Activated CD4-positive, alpha-beta T cell treated with anti-CD3 and anti-CD28 coated beads, Interleukin-2, amount 50 U/mL, for 4 hours (primary cell): ENCODE measurements at regions not wholly inside any gene's neighbourhood (a gene's known extent, or its start where the extent isn't known, plus 50 kb on each side); places are given as distances from the start of the nearest gene placed in this dataset.

ENCODE experiments used
- DNase-seq, 2 experiments: peaks; one replicate each; pipeline ENCODE4 v3.0.0-alpha.2; 2020

DNA sequence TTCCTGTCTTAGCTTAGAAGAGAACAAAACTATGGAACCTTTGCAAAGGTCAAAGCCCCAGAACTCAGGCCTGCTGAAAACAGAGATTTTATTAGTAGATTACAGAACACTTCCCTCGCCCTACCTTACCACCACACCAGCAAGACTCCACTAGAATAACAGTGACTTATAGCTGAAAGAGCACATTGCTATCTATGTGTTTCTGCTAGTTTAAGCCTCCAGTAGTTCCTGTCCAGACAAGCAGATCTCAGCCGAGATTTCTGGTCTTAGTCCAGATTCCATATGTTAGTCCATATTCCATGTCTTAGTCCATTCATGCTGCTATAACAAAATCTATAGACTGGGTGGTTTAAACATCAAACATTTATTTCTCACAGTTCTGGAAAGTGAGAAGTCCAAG, 412.3 kb upstream of the ID4 start:
- DNase-seq, result no peak

DNA sequence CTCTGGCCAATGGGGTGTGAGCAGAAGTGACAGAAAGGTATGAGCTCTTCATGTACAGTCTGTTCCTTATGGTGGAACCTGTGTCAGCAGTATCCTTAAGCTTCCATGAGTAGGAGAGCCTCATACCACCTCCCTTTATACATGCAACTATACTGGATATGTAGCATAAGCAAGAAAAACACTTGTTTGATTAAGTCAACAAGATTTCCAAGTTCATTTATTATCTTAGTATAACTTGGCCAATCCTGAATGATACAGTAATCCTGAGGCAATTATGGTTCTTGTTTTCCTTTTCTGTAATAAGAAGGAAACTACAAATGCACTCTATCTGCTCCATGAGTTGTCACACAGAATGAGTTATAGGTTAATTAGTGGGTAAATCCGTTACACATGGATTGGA, 409.6 kb upstream of the ID4 start:
- DNase-seq, result no peak

DNA sequence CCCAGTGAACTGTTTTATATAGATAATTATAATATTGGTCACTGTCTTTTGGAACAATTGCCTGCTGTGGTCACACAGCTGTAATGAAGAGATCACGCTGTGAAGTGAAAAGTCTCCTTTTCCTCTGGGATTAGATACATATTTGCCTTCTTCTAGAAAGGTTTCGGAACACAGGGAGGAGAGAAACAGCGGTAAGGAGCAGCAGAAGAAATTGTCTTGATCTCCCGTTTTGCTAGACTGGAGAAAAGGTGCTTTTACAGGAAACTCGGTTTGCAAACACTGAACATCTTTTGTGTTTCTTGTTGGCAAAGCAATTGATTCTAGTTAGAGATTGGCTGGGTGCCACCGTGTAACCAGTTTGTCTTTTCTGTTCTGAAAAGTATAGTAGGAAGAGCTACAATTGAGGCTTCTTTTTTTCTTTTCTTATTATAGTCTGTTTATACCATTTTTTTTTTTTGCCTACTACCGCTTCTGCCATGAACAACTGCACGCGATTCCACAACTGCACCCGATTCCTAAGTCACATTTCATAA, 404.1 kb upstream of the ID4 start:
- DNase-seq, result no peak

DNA sequence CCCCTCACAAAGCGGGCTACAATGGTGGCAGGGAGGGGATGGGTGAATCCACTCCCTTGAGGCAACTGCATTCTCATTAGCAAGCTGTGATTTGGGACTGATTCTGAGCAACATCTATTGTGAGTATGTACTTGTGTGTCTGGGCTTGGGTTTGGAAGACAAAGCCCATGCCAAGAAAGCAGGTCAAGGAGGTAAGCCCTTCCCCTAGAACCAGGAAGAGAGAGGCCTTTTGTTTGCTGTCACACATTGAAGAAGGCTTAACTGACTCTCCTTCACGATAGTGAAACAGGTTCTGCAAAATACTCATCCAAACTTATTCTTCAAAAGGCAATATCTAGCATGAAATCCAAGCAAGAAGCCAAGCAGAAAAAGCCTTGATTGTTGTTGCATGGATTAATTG, 403.1 kb upstream of the ID4 start:
- DNase-seq, result no peak

- no peak for DNase-seq
Observed at GRCh38 chr6:19435755-19436154, 401.4 kb upstream of the ID4 start.

DNA sequence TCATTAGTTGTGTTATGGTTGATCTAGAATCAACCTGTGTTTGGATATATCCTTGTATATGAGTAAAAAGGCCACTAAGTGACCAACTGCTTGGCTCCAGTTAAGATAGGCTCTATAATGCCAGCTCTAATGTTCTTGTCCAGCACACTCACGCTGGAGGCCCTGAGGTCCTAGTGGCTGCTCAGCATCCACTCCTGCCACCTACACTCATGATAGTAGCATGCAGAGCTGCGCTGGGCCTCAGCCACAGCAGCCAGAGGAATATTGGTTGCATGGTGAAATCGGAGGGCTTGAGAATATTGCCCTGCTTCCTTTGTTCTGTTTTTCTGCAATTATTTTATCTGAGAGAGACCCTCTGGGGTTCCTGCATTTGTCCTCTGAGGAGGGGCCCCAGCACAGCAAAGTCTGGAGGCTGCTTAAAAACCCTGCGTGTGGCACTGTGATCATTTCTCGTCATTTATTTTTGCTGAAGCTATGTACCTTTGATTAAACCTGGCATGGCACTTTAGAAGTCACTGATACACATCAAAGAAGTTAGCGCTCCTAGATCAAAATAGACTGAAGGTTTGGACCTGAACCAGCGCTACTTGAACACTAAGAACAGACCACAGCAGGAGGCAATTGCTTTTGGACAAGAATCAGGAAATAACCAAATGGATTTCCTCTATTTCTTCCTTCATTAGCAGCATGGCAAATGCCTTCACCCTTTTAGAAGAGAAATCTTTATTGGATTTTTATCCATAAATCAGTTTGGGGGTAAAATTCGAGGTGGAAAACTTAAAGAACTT, 398.4 kb upstream of the ID4 start:
- DNase-seq, result no peak

DNA sequence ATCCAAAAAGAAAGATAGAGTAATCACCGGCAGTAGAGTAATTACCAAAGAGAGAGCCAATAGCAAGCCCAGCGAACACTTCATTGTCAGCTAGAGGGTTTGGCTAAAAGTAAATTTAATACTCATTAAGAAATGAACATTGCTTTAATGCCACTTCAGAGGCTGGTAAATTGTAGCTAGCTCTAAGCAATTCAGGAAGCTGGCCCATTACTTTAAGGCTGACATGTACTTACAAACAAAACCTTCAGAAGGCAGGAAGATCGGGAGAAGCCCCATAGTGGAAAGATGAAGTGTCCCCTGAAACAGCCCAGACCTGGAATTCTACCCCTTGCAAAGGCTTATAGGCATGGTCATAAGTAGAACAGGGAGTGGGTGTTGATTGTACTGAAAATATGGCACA, 396.6 kb upstream of the ID4 start:
- DNase-seq, result no peak

- no peak for DNase-seq
Observed at GRCh38 chr6:19443411-19443810, 393.8 kb upstream of the ID4 start.

DNA sequence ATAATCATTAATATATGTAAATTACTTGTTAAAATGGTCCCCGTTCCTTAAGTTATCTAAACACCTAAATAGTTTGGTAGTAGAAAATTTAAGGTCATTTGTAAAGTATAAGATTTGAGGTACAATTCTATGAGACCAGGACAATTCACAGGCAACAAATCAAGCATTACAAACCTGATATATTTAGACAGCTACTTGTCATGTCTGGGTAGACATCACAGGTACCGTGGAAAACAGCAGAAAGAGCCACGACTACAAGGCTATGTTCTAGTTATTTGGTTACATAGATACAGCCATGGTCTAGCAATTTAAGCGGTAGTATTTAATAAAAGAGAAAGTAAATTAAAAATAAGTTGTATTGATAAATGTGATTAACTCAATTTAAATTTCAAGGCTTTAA, 393.1 kb upstream of the ID4 start:
- no peak for DNase-seq

DNA sequence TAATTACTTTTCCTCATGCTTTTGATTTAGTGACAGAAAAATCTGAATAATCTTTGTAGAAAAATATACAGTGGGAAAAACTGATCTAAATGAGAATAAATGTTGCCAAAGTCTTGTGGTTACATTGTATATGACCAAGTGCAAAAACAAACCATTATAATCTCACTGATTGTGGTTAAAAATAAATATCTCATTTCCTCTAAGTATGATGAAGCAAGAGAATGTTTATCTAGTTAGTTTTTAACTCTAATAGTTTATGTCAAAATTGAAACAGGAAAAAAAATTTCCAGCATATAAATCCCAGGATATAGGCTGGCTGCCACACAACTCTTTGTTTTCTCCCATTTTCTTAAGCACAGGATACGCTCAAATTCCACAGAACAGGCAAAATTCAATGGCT, 392.7 kb upstream of the ID4 start:
- DNase-seq, result no peak

- no peak for DNase-seq
Observed at GRCh38 chr6:19446570-19446969, 390.6 kb upstream of the ID4 start.

GRCh38 chr6:19450651-19451050, 386.5 kb upstream of the ID4 start:
- no peak for DNase-seq

- no peak for DNase-seq
Observed at GRCh38 chr6:19452495-19452894, 384.7 kb upstream of the ID4 start.

DNA sequence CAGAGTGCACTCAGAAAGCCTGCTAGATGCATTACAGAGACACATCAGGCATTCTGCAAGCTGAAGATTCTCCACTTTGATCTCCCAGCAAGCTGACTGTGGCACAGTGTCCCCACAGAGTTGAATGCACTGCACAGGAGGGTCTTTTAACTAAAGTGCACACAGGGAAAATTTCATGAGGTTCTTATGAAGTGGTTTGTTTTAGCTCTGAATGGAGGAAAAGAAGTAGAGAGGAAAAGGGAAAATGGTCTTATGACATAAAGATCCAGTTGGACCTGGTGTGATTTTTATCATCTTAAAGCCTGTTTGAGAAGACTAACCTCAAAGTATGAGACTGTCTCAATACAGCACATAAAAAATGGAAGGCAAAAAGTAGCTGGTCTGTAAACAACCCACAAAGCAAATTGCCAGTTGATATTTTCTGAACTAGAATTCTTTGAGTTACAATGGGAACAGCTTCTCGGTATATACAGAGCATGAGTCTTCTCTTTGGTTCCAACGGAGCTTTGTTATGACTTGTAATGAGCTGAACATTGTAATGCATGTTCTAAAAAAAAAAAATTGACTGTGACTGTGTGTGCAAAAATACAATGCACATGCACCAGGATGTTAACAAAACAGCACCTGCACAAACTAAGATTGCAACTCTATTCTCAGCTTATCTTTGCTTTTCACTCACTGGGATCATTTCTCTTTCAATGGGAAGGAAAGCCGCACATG, 383.0 kb upstream of the ID4 start:
- DNase-seq, result no peak

GRCh38 chr6:19454721-19455392, 382.3 kb upstream of the ID4 start:
- DNase-seq, result no peak

DNA sequence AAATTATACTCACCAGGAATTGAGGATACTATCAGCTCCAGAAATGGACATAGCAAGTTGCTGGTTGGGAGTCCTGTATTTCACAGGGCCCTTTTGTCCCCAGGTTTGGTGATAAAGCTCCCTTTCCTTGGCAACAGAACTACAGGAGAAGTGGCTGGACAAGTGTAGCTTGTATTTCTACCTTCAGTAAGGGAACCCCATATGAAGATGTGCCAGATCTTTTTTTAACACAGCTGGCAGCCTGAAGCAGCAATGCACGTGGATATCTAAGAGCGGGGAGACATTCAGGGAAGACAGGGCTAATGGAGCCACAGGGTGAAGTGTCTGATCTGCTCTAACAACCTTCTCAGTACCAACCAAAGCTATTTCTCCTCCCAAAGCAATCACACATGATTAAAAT, 373.9 kb upstream of the ID4 start:
- no peak for DNase-seq

GRCh38 chr6:19463925-19464324, 373.2 kb upstream of the ID4 start:
- DNase-seq, result no peak

- DNase-seq, result no peak
Observed at GRCh38 chr6:19465256-19465655, 371.9 kb upstream of the ID4 start.

DNA sequence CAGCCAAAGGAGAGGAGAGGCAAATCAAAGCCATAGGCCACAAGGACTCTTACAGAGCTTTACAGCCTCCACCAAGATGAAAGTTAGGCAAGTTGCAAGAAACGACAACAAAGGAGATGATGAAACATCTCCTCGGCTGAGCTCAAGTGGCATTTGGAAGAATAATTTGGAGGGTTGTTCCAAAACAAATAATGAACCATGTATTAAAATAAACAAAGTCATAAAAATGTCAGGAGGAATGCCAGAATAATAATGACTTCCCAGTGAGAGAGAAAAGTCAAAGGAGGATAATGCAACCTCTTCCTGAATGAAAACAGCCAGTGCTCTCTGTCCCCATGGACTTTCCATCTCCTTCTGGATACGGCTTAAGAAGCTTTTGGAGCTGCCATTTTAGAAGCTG, 371.4 kb upstream of the ID4 start:
- no peak for DNase-seq

DNA sequence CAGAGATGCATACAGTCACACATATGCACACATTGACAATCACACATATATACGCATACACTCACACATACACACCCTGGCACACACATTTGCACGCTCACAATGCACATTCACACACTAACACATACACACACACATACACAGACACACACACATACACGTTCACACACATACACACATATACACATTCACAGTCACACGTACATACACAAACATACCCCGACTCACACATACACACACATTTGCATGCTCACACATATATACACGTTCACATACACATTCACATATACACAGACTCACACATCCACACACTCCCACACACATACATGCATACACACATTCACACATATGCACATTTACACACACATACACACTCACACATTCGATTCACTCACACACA, 366.8 kb upstream of the ID4 start:
- DNase-seq, result no peak

GRCh38 chr6:19472153-19472552, 365.0 kb upstream of the ID4 start:
- no peak for DNase-seq

DNA sequence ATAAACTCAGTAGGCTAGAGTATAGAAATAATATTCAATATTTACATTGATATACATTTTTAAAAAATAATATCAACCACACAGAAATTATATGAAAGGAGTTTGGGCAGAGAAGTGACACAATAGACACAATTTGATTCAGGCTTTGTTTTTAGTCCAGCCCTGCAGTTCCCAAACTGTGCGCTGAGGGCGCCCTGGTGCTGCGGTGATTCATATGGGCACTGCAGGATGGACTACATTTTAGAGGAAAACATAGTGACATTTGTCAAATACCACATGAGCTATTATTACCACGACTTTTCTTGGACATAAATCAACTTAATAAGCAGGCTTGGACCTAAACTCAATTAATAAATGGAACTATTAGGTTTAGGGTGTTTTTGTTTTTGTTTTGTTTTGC, 364.3 kb upstream of the ID4 start:
- no peak for DNase-seq

- DNase-seq, result no peak
Observed at GRCh38 chr6:19477563-19477962, 359.6 kb upstream of the ID4 start.

DNA sequence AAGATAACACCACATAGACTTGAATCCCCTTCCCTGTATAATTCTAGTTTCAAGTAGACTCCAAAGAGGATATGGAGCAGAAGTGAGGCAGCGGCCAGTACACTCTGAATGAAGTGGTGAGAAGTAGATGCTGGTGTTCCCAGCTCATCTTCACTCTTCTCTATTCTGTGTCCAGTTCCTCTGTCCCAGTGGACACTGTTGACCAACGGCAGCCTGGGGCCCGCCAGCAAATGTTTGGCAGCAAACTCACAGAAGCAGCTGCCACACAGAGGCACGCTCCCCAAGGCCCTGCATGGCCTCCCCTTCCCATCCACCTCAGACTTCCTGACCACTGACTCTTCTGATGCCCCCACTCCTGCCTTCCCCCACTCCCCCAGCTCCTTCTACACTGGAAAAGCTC, 358.9 kb upstream of the ID4 start:
- DNase-seq, result no peak
